ENCODE measurements at regions not wholly inside any gene's neighbourhood (a gene's known extent, or its start where the extent isn't known, plus 50 kb on each side); places are given as distances from the start of the nearest gene placed in this dataset.
A peak's percentile ranks its signal among the peaks of the same experiment; 100 is the strongest.

GRCh38 chr3:20539666-20540065 lies 353.7 kb upstream of the SGO1 start:
- DNase-seq (ENCODE audit: low read depth) = no peak
- TF ChIP-seq, protein P1, sequence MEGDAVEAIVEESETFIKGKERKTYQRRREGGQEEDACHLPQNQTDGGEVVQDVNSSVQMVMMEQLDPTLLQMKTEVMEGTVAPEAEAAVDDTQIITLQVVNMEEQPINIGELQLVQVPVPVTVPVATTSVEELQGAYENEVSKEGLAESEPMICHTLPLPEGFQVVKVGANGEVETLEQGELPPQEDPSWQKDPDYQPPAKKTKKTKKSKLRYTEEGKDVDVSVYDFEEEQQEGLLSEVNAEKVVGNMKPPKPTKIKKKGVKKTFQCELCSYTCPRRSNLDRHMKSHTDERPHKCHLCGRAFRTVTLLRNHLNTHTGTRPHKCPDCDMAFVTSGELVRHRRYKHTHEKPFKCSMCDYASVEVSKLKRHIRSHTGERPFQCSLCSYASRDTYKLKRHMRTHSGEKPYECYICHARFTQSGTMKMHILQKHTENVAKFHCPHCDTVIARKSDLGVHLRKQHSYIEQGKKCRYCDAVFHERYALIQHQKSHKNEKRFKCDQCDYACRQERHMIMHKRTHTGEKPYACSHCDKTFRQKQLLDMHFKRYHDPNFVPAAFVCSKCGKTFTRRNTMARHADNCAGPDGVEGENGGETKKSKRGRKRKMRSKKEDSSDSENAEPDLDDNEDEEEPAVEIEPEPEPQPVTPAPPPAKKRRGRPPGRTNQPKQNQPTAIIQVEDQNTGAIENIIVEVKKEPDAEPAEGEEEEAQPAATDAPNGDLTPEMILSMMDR (IDR thresholded peaks at IDR 0.05; ENCODE audit: insufficient read depth, low read depth, low read length) = no peak
- Histone ChIP-seq H3K36me3 (ENCODE audit: control insufficient read depth, insufficient read depth, low read length) (no peaks in the 10 kb centered on the region), H3K4me3 (ENCODE audit: low read depth, low read length) (no peak overlapping the region), H3K27me3 (ENCODE audit: control insufficient read depth, insufficient read depth, low read length) (no peaks in the 10 kb centered on the region)
- ChIA-PET CTCF (no interaction called here), POLR2A (no interaction called here)

GRCh38 chr3:20537234-20537633 lies 351.2 kb upstream of the SGO1 start:
- TF ChIP-seq, protein P1 (IDR thresholded peaks at IDR 0.05; ENCODE audit: insufficient read depth, low read depth, low read length) = no peak
- no peak for DNase-seq (ENCODE audit: low read depth)
- CTCF ChIA-PET = interaction anchor here (0.6 kb wide), 1 partner anchor 166 kb away, joined by 4 read pairs; no protein-coding TSS in a partner anchor
- POLR2A ChIA-PET = no interaction called here
- Histone ChIP-seq H3K27me3 (ENCODE audit: control insufficient read depth, insufficient read depth, low read length) (no peaks in the 10 kb centered on the region), H3K4me3 (ENCODE audit: low read depth, low read length) (no peak overlapping the region), H3K36me3 (ENCODE audit: control insufficient read depth, insufficient read depth, low read length) (no peaks in the 10 kb centered on the region)

- ChIA-PET CTCF (no interaction called here), POLR2A (no interaction called here)
- H3K4me3 ChIP-seq (ENCODE audit: low read depth, low read length) = no peak overlapping the region
- DNase-seq (ENCODE audit: low read depth) = no peak
- no peaks in the 10 kb centered on the region for H3K27me3 ChIP-seq (ENCODE audit: control insufficient read depth, insufficient read depth, low read length)
- TF ChIP-seq, protein P1 (IDR thresholded peaks at IDR 0.05; ENCODE audit: insufficient read depth, low read depth, low read length) = no peak
- no peaks in the 10 kb centered on the region for H3K36me3 ChIP-seq (ENCODE audit: control insufficient read depth, insufficient read depth, low read length)
These were observed 343.9 kb upstream of the SGO1 start for GRCh38 chr3:20529911-20530310.

- H3K36me3 ChIP-seq (ENCODE audit: control insufficient read depth, insufficient read depth, low read length) = no peaks in the 10 kb centered on the region
- DNase-seq (ENCODE audit: low read depth) = peak; percentile 52
- TF ChIP-seq, protein P1 (IDR thresholded peaks at IDR 0.05; ENCODE audit: insufficient read depth, low read depth, low read length) = no peak
- ChIA-PET CTCF (interaction anchor here (0.6 to 1.6 kb wide), 5 partner anchors 11 to 1179 kb away, joined by 3 to 5 read pairs (median 4); no protein-coding TSS in a partner anchor), POLR2A (interaction anchor here (0.6 kb wide), 1 partner anchor 47 kb away, joined by 4 read pairs; no protein-coding TSS in a partner anchor)
- no peaks in the 10 kb centered on the region for H3K27me3 ChIP-seq (ENCODE audit: control insufficient read depth, insufficient read depth, low read length)
- no peak overlapping the region for H3K4me3 ChIP-seq (ENCODE audit: low read depth, low read length)
These were observed 342.3 kb upstream of the SGO1 start for GRCh38 chr3:20528180-20528770.

GRCh38 chr3:20527368-20527767 lies 341.4 kb upstream of the SGO1 start:
- no peaks in the 10 kb centered on the region for H3K36me3 ChIP-seq (ENCODE audit: control insufficient read depth, insufficient read depth, low read length)
- H3K27me3 ChIP-seq (ENCODE audit: control insufficient read depth, insufficient read depth, low read length) = no peaks in the 10 kb centered on the region
- H3K4me3 ChIP-seq (ENCODE audit: low read depth, low read length) = no peak overlapping the region
- no peak for DNase-seq (ENCODE audit: low read depth)
- ChIA-PET POLR2A (no interaction called here), CTCF (interaction anchor here (0.6 to 3.2 kb wide), 5 partner anchors 10 to 963 kb away, joined by 3 to 10 read pairs (median 4); no protein-coding TSS in a partner anchor)
- TF ChIP-seq, protein P1 (IDR thresholded peaks at IDR 0.05; ENCODE audit: insufficient read depth, low read depth, low read length) = no peak

All from BJ (cell line).